Prostate gland (tissue), 2 donors: ENCODE measurements at regions not wholly inside any gene's neighbourhood (a gene's known extent, or its start where the extent isn't known, plus 50 kb on each side); places are given as distances from the start of the nearest gene placed in this dataset.

Experiments
- CTCF ChIP-seq, 4 experiments: fragments of 200-600 bp in 2 of 4; fragments of 450-650 bp in 2 of 4; sonication (generic) in 2 of 4; IDR thresholded peaks; 1 replicate in 3 of 4; 2 replicates in 1 of 4; pipeline ENCODE4 v1.5.1; 2016 to 2019; ENCODE audit warnings: antibody characterized with exemption in 4 of 4, mild to moderate bottlenecking in 2 of 4, moderate library complexity in 2 of 4
- POLR2A ChIP-seq: fragments of 450-650 bp; IDR thresholded peaks from one replicate; pipeline ENCODE4 v1.6.1; 2016; ENCODE audit warnings: antibody characterized with exemption, mild to moderate bottlenecking

GRCh38 chr13:22176968-22177520 lies 506.2 kb downstream of the FGF9 start:
- TF ChIP-seq CTCF (IDR thresholded peaks at IDR 0.05), result no peak
- TF ChIP-seq POLR2A, result no peak
